ENCODE measurements at regions not wholly inside any gene's neighbourhood (a gene's known extent, or its start where the extent isn't known, plus 50 kb on each side); places are given as distances from the start of the nearest gene placed in this dataset.

DNA sequence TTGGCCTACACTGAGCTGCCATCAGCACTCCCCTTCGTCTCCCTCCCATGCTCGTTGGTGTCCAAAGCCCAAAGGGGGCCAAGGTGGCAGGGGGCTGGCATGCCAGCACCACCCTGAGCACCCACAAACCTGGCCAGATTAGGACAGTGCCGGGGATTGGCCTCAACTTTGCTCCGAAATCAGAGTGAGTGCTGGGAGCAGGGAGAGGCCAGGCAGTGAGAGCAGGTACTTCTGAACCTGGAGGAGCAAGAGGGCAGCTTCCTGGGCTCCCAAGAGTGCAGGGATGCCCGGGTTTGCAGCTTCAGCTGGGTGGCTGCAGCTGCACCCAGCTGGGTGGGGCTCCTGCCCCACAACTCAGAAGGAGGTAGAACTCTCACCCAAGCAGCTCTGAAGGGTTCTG, 563.0 kb downstream of the SI start:
- Histone ChIP-seq H4K20me1 (replicated peaks; ENCODE audit: control insufficient read depth, insufficient read depth, low read length) (no peaks in the 10 kb centered on the region), H3K9me1 (ENCODE audit: control insufficient read depth, insufficient read depth, low read length) (no peaks in the 10 kb centered on the region), H3K9ac (ENCODE audit: insufficient read depth in 1 of 2, low read depth in 2 of 2, low read length in 2 of 2) (no peak overlapping the region), H3K79me2 (ENCODE audit: control insufficient read depth, insufficient read depth, low read length) (no peaks in the 10 kb centered on the region), H3K4me3 (no peak overlapping the region), H3K36me3 (ENCODE audit: control insufficient read depth, insufficient read depth, low read length) (no peaks in the 10 kb centered on the region), H3K27me3 (ENCODE audit: control insufficient read depth in 2 of 2, insufficient read depth in 2 of 2, low read length in 2 of 2) (no peaks in the 10 kb centered on the region), H2AFZ (ENCODE audit: low read depth, low read length) (no peak overlapping the region), H3K9me3 (replicated peaks; ENCODE audit: control insufficient read depth, insufficient read depth, low read depth, low read length) (0 out of 2 replicates have a peak, but pooled peaks cover 2% of the 10 kb centered on the region), H3K27ac (ENCODE audit: extremely low read depth, low read depth, low read length) (no peak overlapping the region), H3K4me2 (ENCODE audit: insufficient read depth, low read length) (no peak overlapping the region), H3K4me1 (replicated peaks in 1 of 2; ENCODE audit: control insufficient read depth in 2 of 2, insufficient read depth in 2 of 2, low read length in 2 of 2) (no peaks in the 10 kb centered on the region)
- ChIA-PET POLR2A (no interaction called here), CTCF (ENCODE audit: low intra/inter-chr PET ratio) (no interaction called here)
- no peak for DNase-seq (ENCODE audit: extremely low read depth in 1 of 4, low spot score in 3 of 4)
- 0% methylated on average over 5 of the region's 5 CpGs for WGBS (ENCODE audit: insufficient coverage, low coverage, missing lambda C conversion rate)
- TF ChIP-seq, protein P1, sequence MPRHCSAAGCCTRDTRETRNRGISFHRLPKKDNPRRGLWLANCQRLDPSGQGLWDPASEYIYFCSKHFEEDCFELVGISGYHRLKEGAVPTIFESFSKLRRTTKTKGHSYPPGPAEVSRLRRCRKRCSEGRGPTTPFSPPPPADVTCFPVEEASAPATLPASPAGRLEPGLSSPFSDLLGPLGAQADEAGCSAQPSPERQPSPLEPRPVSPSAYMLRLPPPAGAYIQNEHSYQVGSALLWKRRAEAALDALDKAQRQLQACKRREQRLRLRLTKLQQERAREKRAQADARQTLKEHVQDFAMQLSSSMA (CRISPR knock-in tag; IDR thresholded peaks at IDR 0.05), result no peak
- BruUV-seq (replicated peaks), result no TSS peak
- intact Hi-C loops (cut with micrococcal nuclease) (no loop called here), in situ Hi-C loops (cut with MboI) (no loop called here)
- no peak for FAIRE-seq
- no peak for ATAC-seq

DNA sequence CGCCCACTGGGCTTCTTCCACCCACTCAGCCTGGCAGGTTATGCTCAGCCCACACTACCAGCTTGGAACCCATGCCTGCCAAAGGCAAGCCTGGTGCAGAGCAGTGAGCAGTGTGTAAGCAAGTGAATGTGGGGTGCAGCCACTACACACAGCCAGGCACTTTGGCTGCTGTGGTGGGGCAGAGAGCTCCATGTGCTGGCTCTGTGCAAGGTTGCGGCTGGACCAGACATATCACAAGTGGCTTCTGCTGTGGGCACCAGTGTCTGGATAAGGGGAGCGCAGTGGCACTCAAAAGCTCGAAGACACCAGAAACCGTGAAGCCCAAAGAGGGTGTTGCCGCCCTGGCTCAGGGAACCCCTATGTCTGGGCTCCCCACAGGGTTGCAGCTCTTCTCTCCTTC, 563.7 kb downstream of the SI start:
- no TSS peak for BruUV-seq (replicated peaks)
- CTCF ChIA-PET (ENCODE audit: low intra/inter-chr PET ratio), result no interaction called here
- ATAC-seq, result no peak
- Histone ChIP-seq H3K79me2 (ENCODE audit: control insufficient read depth, insufficient read depth, low read length) (no peaks in the 10 kb centered on the region), H4K20me1 (replicated peaks; ENCODE audit: control insufficient read depth, insufficient read depth, low read length) (no peaks in the 10 kb centered on the region), H3K9me1 (ENCODE audit: control insufficient read depth, insufficient read depth, low read length) (no peaks in the 10 kb centered on the region), H3K4me2 (ENCODE audit: insufficient read depth, low read length) (no peak overlapping the region), H3K9ac (ENCODE audit: insufficient read depth in 1 of 2, low read depth in 2 of 2, low read length in 2 of 2) (no peak overlapping the region), H3K4me3 (no peak overlapping the region), H3K36me3 (ENCODE audit: control insufficient read depth, insufficient read depth, low read length) (no peaks in the 10 kb centered on the region), H3K27me3 (ENCODE audit: control insufficient read depth in 2 of 2, insufficient read depth in 2 of 2, low read length in 2 of 2) (no peaks in the 10 kb centered on the region), H3K27ac (ENCODE audit: extremely low read depth, low read depth, low read length) (no peak overlapping the region), H2AFZ (ENCODE audit: low read depth, low read length) (no peak overlapping the region), H3K4me1 (replicated peaks in 1 of 2; ENCODE audit: control insufficient read depth in 2 of 2, insufficient read depth in 2 of 2, low read length in 2 of 2) (no peaks in the 10 kb centered on the region), H3K9me3 (replicated peaks; ENCODE audit: control insufficient read depth, insufficient read depth, low read depth, low read length) (0 out of 2 replicates have a peak, but pooled peaks cover 2% of the 10 kb centered on the region)
- intact Hi-C loops (cut with micrococcal nuclease), result no loop called here
- no peak for TF ChIP-seq SIN3A (IDR thresholded peaks at IDR 0.05; ENCODE audit: borderline replicate concordance in 2 of 2, control insufficient read depth in 1 of 2, low read depth in 2 of 2, low read length in 2 of 2)
- no peak for TF ChIP-seq TEAD2 (tag; IDR thresholded peaks at IDR 0.05)
- no peak for TF ChIP-seq ZNF134 (CRISPR knock-in tag; conservative IDR thresholded peaks at IDR 0.05)
- TF ChIP-seq, protein P2, sequence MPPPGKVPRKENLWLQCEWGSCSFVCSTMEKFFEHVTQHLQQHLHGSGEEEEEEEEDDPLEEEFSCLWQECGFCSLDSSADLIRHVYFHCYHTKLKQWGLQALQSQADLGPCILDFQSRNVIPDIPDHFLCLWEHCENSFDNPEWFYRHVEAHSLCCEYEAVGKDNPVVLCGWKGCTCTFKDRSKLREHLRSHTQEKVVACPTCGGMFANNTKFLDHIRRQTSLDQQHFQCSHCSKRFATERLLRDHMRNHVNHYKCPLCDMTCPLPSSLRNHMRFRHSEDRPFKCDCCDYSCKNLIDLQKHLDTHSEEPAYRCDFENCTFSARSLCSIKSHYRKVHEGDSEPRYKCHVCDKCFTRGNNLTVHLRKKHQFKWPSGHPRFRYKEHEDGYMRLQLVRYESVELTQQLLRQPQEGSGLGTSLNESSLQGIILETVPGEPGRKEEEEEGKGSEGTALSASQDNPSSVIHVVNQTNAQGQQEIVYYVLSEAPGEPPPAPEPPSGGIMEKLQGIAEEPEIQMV (tag; conservative IDR thresholded peaks at IDR 0.05; ENCODE audit: low read depth), result no peak
- TF ChIP-seq ZNF551 (CRISPR knock-in tag; IDR thresholded peaks at IDR 0.05), result no peak
- TF ChIP-seq CCNT2 (IDR thresholded peaks at IDR 0.05; ENCODE audit: borderline replicate concordance, extremely low read depth, insufficient read length, low read depth, low read length), result no peak
- TF ChIP-seq SETDB1 (IDR thresholded peaks at IDR 0.05; ENCODE audit: low read length), result no peak
- TF ChIP-seq TEAD1 (CRISPR knock-in tag; IDR thresholded peaks at IDR 0.05), result no peak
- TF ChIP-seq STAG1 (CRISPR knock-in tag; IDR thresholded peaks at IDR 0.05; ENCODE audit: borderline replicate concordance), result no peak
- no peak for TF ChIP-seq EGR1 (conservative IDR thresholded peaks at IDR 0.05)
- no peak for TF ChIP-seq CAMTA2 (CRISPR knock-in tag; conservative IDR thresholded peaks at IDR 0.05)
- TF ChIP-seq MECOM (CRISPR knock-in tag; IDR thresholded peaks at IDR 0.05), result no peak
- in situ Hi-C loops (cut with MboI), result no loop called here
- WGBS (ENCODE audit: insufficient coverage, low coverage, missing lambda C conversion rate), result 0% methylated on average over 6 of the region's 6 CpGs
- POLR2A ChIA-PET, result no interaction called here
- no peak for FAIRE-seq
- no peak for DNase-seq (ENCODE audit: extremely low read depth in 1 of 4, low spot score in 3 of 4)
